HCT116 (cell line): ENCODE measurements at regions not wholly inside any gene's neighbourhood (a gene's known extent, or its start where the extent isn't known, plus 50 kb on each side); places are given as distances from the start of the nearest gene placed in this dataset.

Experiments
- ATAC-seq: fragments of 200-7000 bp; cut with Tn5 transposase; 2 replicates; pipeline ENCODE4 v1.9.1; 2020; ENCODE audit warnings: mild to moderate bottlenecking, moderate library complexity
- BruUV-seq: library from RNA; stranded (reverse); fragments of 400-500 nt; replicated peaks from 2 replicates; lab custom pipeline; 2021; lab: Mats Ljungman, UMichigan
- CTCF ChIA-PET: fragments of 300-600 bp; sonication (Branson Sonifier 250); formaldehyde crosslinking; loops from one replicate; lab custom pipeline; 2021; ENCODE audit warnings: antibody characterized with exemption; lab: Charles Lee
- POLR2A ChIA-PET: fragments of 300-600, 350-600 bp; sonication (Branson Sonifier 250); formaldehyde crosslinking; loops from one replicate; lab custom pipeline; 2021; ENCODE audit warnings: antibody characterized with exemption; lab: Charles Lee
- RAD21 ChIA-PET, 2 experiments: fragments of 300-600 bp; sonication (Branson Sonifier 250); formaldehyde crosslinking; loops; one replicate each; lab custom pipeline; 2023; ENCODE audit warnings: low total read pairs in 2 of 2; ENCODE audit not compliant: uncharacterized antibody in 2 of 2, unreplicated experiment in 2 of 2, low non-redundant PET in 1 of 2; lab: Charles Lee
- DNase-seq: peaks from one replicate; pipeline ENCODE4 v3.0.0-alpha.2; 2010; ENCODE audit warnings: low read depth, low spot score
- H2AFZ ChIP-seq: fragments of 200-600 bp; shearing (Covaris generic), sonication (generic); 2 replicates; pipeline ENCODE4 v1.6.1; 2017; ENCODE audit warnings: low read depth, mixed run types, mixed read lengths, antibody characterized with exemption, low read length; ENCODE audit not compliant: poor library complexity, severe bottlenecking
- H3K27ac ChIP-seq: 2 replicates; pipeline ENCODE4 v1.5.1; 2012; ENCODE audit warnings: low read depth, low read length
- H3K27me3 ChIP-seq: fragments of 200-600 bp; sonication (generic); 2 replicates; pipeline ENCODE4 v1.6.1; 2016; ENCODE audit warnings: mixed run types, low read length, mixed read lengths; ENCODE audit not compliant: insufficient read depth
- H3K36me3 ChIP-seq, 2 experiments: fragments of 200-500 bp in 1 of 2; fragments of 200-600 bp in 1 of 2; sonication (Bioruptor generic) in 1 of 2; sonication (generic) in 1 of 2; 2 replicates each; pipeline versions ENCODE4 v1.5.1 to v1.6.1; 2014 to 2016; ENCODE audit warnings: low read length in 2 of 2, inconsistent platforms in 1 of 2, mixed read lengths in 1 of 2, mixed run types in 1 of 2; ENCODE audit not compliant: insufficient read depth in 2 of 2, control insufficient read depth in 1 of 2
- H3K4me1 ChIP-seq, 2 experiments: fragments of 200-600 bp in 1 of 2; sonication (generic) in 1 of 2; 2 replicates each; pipeline versions ENCODE4 v1.5.1 to v1.6.1; 2012 to 2017; ENCODE audit warnings: low read length in 2 of 2, inconsistent platforms in 1 of 2, mild to moderate bottlenecking in 1 of 2, mixed read lengths in 1 of 2, mixed run types in 1 of 2, moderate library complexity in 1 of 2; ENCODE audit not compliant: insufficient read depth in 2 of 2, control insufficient read depth in 1 of 2
- H3K4me2 ChIP-seq: fragments of 200-600 bp; sonication (generic); 2 replicates; pipeline ENCODE4 v1.6.1; 2017; ENCODE audit warnings: mixed run types, low read length, mixed read lengths
- H3K4me3 ChIP-seq, 2 experiments: fragments of 200-600 bp in 1 of 2; sonication (generic) in 1 of 2; replicated peaks in 1 of 2; 2 replicates each; pipeline ENCODE4 v1.5.1; 2011 to 2016; ENCODE audit warnings: low read length in 2 of 2, control low read depth in 1 of 2, low read depth in 1 of 2, mild to moderate bottlenecking in 1 of 2, mixed read lengths in 1 of 2, mixed run types in 1 of 2
- H3K79me2 ChIP-seq: fragments of 200-600 bp; sonication (generic); 2 replicates; pipeline ENCODE4 v1.6.1; 2017; ENCODE audit warnings: mild to moderate bottlenecking, mixed run types, low read length, moderate library complexity, mixed read lengths; ENCODE audit not compliant: insufficient read depth
- H3K9ac ChIP-seq: fragments of 200-600 bp; sonication (generic); 2 replicates; pipeline ENCODE4 v1.6.1; 2016; ENCODE audit warnings: low read length, mixed read lengths
- H3K9me2 ChIP-seq: fragments of 200-600 bp; sonication (generic), shearing (Covaris generic); 2 replicates; pipeline ENCODE4 v1.6.1; 2017; ENCODE audit warnings: mixed run types, mild to moderate bottlenecking, moderate library complexity; ENCODE audit not compliant: insufficient read depth
- H3K9me3 ChIP-seq, 2 experiments: fragments of 200-500 bp in 1 of 2; fragments of 200-600 bp in 1 of 2; sonication (Bioruptor generic) in 1 of 2; sonication (generic) in 1 of 2; 2 replicates each; pipeline ENCODE4 v1.6.1; 2014 to 2017; ENCODE audit warnings: low read length in 2 of 2, mixed read lengths in 2 of 2, inconsistent platforms in 1 of 2, low read depth in 1 of 2, mild to moderate bottlenecking in 1 of 2, mixed run types in 1 of 2, moderate library complexity in 1 of 2; ENCODE audit not compliant: control insufficient read depth in 1 of 2, insufficient read depth in 1 of 2
- H4K20me1 ChIP-seq: fragments of 200-600 bp; sonication (generic), shearing (Covaris generic); 2 replicates; pipeline ENCODE4 v1.6.1; 2017; ENCODE audit warnings: mixed run types, mild to moderate bottlenecking, moderate library complexity; ENCODE audit not compliant: insufficient read depth
- CBX3 ChIP-seq: IDR thresholded peaks from 2 replicates; pipeline ENCODE4 v1.6.1; 2012; ENCODE audit warnings: low read depth
- EGR1 ChIP-seq: IDR thresholded peaks from 2 replicates; pipeline ENCODE4 v1.6.1; 2012; ENCODE audit warnings: low read depth
- ELF1 ChIP-seq: IDR thresholded peaks from 2 replicates; pipeline ENCODE4 v1.6.1; 2012; ENCODE audit warnings: low read depth, borderline replicate concordance
- EZH2 ChIP-seq: fragments of 200-600 bp; sonication (generic); IDR thresholded peaks from 2 replicates; pipeline ENCODE4 v1.6.1; 2017; ENCODE audit warnings: antibody characterized with exemption, mixed run types
- EZH2phosphoT487 ChIP-seq: fragments of 200-600 bp; IDR thresholded peaks from 2 replicates; pipeline ENCODE4 v1.6.1; 2018; ENCODE audit warnings: antibody characterized with exemption, borderline replicate concordance
- JUND ChIP-seq: IDR thresholded peaks from 2 replicates; pipeline ENCODE4 v1.6.1; 2012
- POLR2A ChIP-seq: IDR thresholded peaks from 2 replicates; pipeline ENCODE4 v1.7.0; 2011; ENCODE audit warnings: borderline replicate concordance; ENCODE audit not compliant: insufficient read depth, insufficient read length; ENCODE audit errors: extremely low read depth
- POLR2AphosphoS5 ChIP-seq: IDR thresholded peaks from 2 replicates; pipeline ENCODE4 v1.6.1; 2011; ENCODE audit warnings: mild to moderate bottlenecking, low read depth, low read length, moderate library complexity
- RAD21 ChIP-seq: IDR thresholded peaks from 2 replicates; pipeline ENCODE4 v1.6.1; 2012; ENCODE audit warnings: low read depth, mild to moderate bottlenecking
- SP1 ChIP-seq: IDR thresholded peaks from 2 replicates; pipeline ENCODE4 v1.6.1; 2012; ENCODE audit warnings: low read depth
- SRF ChIP-seq: IDR thresholded peaks from 2 replicates; pipeline ENCODE4 v1.6.1; 2012; ENCODE audit warnings: low read depth
- YY1 ChIP-seq: IDR thresholded peaks from 2 replicates; pipeline ENCODE4 v1.6.1; 2011; ENCODE audit warnings: low read length, low read depth, moderate library complexity, mild to moderate bottlenecking; ENCODE audit not compliant: insufficient replicate concordance; ENCODE audit errors: extremely low read depth
- ZFX ChIP-seq: fragments of 450-650 bp; IDR thresholded peaks from 2 replicates; pipeline ENCODE4 v1.6.1; 2017
- intact Hi-C: fragments of 100-400 bp; cut with micrococcal nuclease; formaldehyde crosslinking; loops from 2 replicates; pipeline ENCODE4 v1.10.0; 2022
- TF ChIP-seq, protein P1 (sequence below): IDR thresholded peaks from 2 replicates; pipeline ENCODE4 v1.6.1; 2011; ENCODE audit warnings: mild to moderate bottlenecking, low read length, moderate library complexity; ENCODE audit not compliant: insufficient replicate concordance; ENCODE audit errors: extremely low read depth
- TF ChIP-seq, protein P2 (sequence below): IDR thresholded peaks from 2 replicates; pipeline ENCODE4 v1.6.1; 2012; ENCODE audit warnings: low read depth
- TF ChIP-seq, protein P3 (sequence below): IDR thresholded peaks from 2 replicates; pipeline ENCODE4 v1.6.1; 2012

DNA sequence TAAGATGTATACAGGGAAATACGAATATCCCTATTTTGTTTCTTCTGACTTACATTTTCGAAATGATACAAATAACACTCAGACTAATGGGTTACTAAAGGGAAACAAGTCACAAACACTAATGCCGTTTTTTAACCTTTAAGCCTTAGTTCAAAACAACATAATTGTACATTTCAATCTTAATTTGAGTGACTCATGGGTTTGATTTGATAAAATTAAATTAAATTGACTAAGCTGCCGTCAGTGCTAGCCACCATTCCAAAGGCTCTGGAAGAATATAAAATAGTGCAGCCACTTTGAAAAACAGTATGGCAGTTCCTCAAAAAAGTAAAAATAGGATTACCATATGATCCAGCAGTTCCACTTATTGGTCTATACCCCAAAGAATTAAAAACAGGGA is 133.8 kb upstream of the NT5C1B start:
- no peaks in the 10 kb centered on the region for H3K79me2 ChIP-seq
- H3K9me3 ChIP-seq = no peaks in the 10 kb centered on the region
- DNase-seq = no peak
- no peaks in the 10 kb centered on the region for H3K36me3 ChIP-seq
- intact Hi-C loops = no loop called here
- CTCF ChIA-PET = no interaction called here
- H2AFZ ChIP-seq = no peak overlapping the region
- no peak for ATAC-seq
- H3K27me3 ChIP-seq = peaks cover 7% of the 10 kb centered on the region; the same call in 1 of the 2 replicates
- TF ChIP-seq POLR2AphosphoS5 = no peak
- TF ChIP-seq POLR2A = no peak
- TF ChIP-seq RAD21 = no peak
- TF ChIP-seq YY1 = no peak
- no peak for TF ChIP-seq EZH2phosphoT487
- TF ChIP-seq JUND = no peak
- no peaks in the 10 kb centered on the region for H3K4me1 ChIP-seq
- no peak overlapping the region for H3K9ac ChIP-seq
- H3K4me2 ChIP-seq = no peak overlapping the region
- no TSS peak for BruUV-seq
- RAD21 ChIA-PET = no interaction called here
- H3K27ac ChIP-seq = no peak overlapping the region
- H4K20me1 ChIP-seq = no peaks in the 10 kb centered on the region
- POLR2A ChIA-PET = no interaction called here
- no peak overlapping the region for H3K4me3 ChIP-seq
- H3K9me2 ChIP-seq = no peaks in the 10 kb centered on the region

DNA sequence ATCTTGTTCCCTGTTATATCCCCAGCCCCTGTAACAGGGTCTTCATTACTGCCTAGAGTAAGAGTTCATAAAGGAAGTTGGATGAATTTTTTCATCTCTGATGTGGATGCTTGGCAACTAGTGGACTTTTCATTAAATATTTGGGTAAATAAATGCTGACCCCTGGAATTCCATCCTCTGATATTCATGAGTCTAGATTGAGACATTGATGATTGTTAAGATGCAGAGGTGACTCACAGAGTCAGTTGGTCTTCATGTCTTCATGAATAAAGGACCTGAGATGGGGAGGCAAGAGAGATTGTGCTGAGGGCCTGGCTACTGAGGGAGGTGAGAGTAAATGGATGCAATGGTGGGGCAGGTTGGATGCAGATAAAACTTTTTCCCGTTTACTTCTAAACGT is 132.7 kb upstream of the NT5C1B start:
- Histone ChIP-seq H3K36me3 (no peaks in the 10 kb centered on the region), H3K79me2 (no peaks in the 10 kb centered on the region), H4K20me1 (no peaks in the 10 kb centered on the region), H3K4me2 (no peak overlapping the region), H3K27me3 (0 out of 2 replicates have a peak, but pooled peaks cover 8% of the 10 kb centered on the region), H3K9ac (no peak overlapping the region), H3K4me3 (no peak overlapping the region), H3K9me3 (no peaks in the 10 kb centered on the region), H3K9me2 (no peaks in the 10 kb centered on the region), H3K27ac (no peak overlapping the region), H2AFZ (no peak overlapping the region), H3K4me1 (no peaks in the 10 kb centered on the region)
- no peak for ATAC-seq
- CTCF ChIA-PET = no interaction called here
- intact Hi-C loops = no loop called here
- no peak for DNase-seq
- BruUV-seq = no TSS peak
- RAD21 ChIA-PET = no interaction called here
- POLR2A ChIA-PET = no interaction called here
- TF ChIP-seq ELF1 = no peak
- TF ChIP-seq SRF = no peak
- TF ChIP-seq, protein P1, sequence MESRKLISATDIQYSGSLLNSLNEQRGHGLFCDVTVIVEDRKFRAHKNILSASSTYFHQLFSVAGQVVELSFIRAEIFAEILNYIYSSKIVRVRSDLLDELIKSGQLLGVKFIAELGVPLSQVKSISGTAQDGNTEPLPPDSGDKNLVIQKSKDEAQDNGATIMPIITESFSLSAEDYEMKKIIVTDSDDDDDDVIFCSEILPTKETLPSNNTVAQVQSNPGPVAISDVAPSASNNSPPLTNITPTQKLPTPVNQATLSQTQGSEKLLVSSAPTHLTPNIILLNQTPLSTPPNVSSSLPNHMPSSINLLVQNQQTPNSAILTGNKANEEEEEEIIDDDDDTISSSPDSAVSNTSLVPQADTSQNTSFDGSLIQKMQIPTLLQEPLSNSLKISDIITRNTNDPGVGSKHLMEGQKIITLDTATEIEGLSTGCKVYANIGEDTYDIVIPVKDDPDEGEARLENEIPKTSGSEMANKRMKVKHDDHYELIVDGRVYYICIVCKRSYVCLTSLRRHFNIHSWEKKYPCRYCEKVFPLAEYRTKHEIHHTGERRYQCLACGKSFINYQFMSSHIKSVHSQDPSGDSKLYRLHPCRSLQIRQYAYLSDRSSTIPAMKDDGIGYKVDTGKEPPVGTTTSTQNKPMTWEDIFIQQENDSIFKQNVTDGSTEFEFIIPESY = no peak
- TF ChIP-seq JUND = no peak
- TF ChIP-seq EGR1 = no peak
- TF ChIP-seq, protein P2, sequence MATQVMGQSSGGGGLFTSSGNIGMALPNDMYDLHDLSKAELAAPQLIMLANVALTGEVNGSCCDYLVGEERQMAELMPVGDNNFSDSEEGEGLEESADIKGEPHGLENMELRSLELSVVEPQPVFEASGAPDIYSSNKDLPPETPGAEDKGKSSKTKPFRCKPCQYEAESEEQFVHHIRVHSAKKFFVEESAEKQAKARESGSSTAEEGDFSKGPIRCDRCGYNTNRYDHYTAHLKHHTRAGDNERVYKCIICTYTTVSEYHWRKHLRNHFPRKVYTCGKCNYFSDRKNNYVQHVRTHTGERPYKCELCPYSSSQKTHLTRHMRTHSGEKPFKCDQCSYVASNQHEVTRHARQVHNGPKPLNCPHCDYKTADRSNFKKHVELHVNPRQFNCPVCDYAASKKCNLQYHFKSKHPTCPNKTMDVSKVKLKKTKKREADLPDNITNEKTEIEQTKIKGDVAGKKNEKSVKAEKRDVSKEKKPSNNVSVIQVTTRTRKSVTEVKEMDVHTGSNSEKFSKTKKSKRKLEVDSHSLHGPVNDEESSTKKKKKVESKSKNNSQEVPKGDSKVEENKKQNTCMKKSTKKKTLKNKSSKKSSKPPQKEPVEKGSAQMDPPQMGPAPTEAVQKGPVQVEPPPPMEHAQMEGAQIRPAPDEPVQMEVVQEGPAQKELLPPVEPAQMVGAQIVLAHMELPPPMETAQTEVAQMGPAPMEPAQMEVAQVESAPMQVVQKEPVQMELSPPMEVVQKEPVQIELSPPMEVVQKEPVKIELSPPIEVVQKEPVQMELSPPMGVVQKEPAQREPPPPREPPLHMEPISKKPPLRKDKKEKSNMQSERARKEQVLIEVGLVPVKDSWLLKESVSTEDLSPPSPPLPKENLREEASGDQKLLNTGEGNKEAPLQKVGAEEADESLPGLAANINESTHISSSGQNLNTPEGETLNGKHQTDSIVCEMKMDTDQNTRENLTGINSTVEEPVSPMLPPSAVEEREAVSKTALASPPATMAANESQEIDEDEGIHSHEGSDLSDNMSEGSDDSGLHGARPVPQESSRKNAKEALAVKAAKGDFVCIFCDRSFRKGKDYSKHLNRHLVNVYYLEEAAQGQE = no peak
- TF ChIP-seq EZH2phosphoT487 = no peak
- no peak for TF ChIP-seq SP1
- TF ChIP-seq RAD21 = no peak
- TF ChIP-seq, protein P3, sequence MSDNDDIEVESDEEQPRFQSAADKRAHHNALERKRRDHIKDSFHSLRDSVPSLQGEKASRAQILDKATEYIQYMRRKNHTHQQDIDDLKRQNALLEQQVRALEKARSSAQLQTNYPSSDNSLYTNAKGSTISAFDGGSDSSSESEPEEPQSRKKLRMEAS = no peak
- no peak for TF ChIP-seq EZH2
- TF ChIP-seq ZFX = no peak
- no peak for TF ChIP-seq POLR2A
- TF ChIP-seq CBX3 = no peak
